NCI-H526 (cell line): ENCODE measurements at regions not wholly inside any gene's neighbourhood (a gene's known extent, or its start where the extent isn't known, plus 50 kb on each side); places are given as distances from the start of the nearest gene placed in this dataset.
"Not testable (repeated sequence)": the region's sequence is repeated elsewhere in the genome, so short reads cannot be mapped to it uniquely, and the experiment has no call there.

Experiments
- DNase-seq, 2 experiments: peaks; one replicate each; lab custom pipeline; 2025; lab: John Stamatoyannopoulos, UW

DNA sequence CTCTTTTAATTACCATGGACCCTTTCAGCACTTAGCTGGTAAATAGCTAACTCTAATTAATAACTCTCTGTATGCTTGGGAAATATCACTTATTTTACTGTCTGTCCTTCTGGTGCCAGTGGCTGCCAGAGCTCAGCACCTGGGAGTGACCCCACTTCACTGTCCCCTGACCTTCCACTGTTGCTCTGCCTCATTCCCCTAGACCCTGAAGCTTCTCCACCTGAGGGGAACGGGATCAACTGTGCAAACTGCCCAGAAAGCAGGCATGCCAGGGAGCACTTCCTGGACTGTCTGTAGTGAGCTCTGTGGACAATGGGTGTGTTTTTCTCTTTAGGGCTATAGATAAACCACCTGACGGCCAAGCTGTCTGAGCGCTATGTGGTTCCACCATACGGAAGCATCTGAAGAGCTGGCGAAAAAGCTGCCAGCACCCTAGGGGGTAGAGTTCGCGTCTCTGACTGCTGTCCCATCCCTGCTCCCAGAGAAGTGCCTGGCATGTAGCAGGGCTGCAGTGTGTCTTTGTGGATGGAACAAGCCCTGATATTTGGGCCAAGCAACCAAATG is 106.3 kb upstream of the FOXA2 start:
- DNase-seq = no peak

DNA sequence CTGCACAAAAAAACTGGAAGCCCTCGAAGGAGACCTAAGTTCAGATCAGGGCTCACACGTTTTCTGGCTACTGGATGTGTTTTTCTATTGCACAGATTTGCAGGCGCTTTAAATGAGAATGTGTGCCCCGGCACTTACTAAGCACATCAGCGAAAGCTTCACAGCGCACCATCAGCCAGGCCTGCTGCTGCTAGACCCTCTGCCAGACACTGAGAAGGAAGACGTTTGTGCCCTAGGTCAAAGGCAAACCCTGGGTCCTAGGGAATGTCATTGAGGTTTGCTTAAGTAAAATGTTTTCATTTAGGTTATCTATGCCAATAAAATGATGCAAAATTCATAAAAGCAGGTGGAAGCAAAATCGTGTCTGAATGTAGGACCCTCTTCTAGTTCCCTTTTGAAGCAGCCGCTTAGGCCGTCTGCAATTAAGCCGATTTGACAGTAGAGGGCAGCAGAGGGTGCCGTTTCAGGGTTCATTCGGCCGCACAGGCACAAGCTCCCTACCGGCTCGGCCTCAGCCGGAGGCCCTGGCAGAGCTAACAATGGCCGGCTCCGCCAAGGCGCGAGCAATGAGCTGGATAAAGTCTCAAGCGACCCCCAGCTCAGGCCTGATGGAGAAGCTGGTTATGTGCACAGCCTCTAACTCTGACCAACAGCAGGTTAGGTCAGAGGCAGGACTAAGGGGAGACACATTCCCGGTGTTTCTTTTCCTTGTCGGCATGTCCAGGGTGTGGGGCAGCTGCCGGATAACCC is 107.2 kb upstream of the FOXA2 start:
- DNase-seq = peak; percentile 26 to 87

DNA sequence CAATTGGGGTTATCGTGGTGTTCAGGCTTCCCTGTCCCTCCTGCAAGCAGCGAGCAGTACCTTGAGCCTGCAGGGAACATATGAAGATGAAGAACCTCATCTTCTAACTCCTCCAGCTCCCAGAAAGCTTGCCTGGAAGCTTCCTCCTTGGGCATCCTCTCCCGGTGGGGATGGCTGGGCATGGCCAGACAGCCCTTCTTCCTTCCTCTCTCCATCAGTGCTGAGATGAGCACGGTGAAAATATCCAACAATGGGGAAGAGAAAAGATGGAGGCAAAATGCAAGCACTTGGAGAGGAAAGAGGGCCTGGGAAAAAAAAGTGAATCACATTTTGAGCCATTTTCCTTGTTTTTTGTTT is 107.7 kb upstream of the FOXA2 start:
- no peak for DNase-seq

DNA sequence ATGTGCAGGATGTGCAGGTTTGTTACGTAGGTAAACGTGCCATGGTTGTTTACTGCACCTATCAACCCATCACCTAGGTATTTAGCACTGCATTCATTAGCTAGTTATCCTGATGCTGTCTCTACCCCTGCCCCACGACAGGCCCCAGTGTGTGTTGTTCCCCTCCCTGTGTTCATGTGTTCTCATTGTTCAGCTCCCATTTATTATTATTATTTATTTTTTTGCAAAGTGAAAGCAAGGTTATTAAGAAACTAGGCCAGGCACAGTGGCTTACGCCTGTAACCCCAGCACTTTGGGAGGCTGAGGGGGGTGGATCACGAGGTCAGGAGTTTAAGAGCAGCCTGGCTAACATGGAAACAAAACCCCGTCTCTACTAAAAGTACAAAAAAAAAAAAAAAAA is 108.2 kb upstream of the FOXA2 start:
- not testable (repeated sequence) for DNase-seq

DNA sequence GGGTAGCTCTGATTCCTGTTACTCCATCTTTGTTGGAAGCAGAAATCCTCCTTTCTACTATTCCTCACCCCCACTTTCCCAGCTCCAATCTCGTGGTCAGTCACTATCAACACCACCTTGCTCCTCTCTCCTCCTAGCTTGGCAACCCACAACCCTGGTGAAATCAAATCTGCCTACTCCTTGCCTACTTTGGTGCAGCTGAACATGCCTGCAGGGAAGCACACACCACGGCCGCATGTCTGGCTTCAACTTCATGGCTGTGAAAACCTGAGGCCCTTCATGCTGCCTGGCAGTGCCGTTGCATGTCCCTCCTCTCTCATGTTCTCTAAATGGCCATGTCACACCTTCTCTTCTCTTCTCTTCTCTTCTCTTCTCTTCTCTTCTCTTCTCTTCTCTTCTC is 112.4 kb upstream of the FOXA2 start:
- DNase-seq = no peak

DNA sequence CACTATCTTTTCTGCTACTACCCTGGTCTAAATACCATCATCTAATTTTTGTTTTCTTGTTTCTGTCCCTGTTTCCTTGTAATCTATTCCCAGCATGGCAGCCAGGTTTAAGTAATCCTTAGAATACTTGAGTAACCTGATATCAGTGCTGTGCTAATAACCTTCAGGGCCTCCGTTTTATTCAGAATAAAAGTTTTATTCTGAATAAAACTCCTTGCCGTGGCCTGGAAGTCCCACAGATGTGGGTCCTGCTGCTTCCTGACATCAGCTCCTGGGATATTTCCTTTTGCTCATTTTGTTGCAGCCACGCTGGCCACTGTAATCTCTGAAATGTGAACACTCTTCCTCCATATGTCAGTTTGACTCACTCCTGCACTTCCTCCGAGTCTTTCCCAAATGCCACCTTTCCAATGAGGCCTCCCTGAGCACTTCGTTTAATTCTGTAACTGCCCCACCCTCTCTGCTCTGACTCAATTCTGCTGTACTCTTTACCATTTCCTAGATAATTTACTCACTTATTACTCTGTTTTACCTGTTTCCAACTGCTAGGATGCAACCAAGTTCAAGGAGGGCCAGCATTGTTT is 114.0 kb upstream of the FOXA2 start:
- DNase-seq = no peak

DNA sequence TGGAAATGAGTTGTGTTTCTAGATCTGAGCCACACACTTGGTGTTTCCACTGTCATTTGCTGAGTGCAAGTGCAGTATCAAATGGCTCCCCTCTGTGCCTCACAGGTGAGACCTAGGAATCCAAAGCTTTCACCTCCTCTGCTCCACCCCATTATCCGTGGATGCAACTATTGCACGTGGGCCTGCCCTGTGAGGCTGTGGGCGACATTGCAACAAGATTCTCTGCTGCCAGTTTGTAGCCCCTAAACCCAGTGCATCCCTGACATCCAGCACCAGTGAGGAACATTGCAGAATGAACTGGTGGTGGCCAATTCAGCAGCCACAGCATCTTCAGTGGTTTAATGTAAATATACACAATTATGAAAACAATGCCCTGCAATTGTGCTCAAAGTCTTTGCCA is 115.0 kb upstream of the FOXA2 start:
- no peak for DNase-seq

DNA sequence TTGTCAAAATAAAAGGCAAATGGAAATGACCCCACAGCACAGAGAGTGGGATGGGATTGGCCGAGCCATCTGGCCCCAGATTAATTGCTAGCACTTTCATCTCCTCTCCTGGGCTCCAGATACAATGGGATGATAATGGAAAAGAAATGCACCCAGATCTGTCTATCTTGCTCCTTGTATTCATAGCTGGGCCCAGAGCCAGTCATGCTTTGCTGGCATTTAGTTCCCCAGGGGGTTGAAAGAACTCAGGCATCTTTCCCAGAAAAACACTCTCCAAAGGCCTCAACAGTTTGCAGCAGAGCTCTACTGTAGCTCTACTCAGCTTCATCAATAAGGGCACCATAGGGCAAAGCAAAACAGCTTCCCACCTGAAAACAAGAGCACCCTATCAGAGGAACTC is 116.0 kb upstream of the FOXA2 start:
- no peak for DNase-seq

DNA sequence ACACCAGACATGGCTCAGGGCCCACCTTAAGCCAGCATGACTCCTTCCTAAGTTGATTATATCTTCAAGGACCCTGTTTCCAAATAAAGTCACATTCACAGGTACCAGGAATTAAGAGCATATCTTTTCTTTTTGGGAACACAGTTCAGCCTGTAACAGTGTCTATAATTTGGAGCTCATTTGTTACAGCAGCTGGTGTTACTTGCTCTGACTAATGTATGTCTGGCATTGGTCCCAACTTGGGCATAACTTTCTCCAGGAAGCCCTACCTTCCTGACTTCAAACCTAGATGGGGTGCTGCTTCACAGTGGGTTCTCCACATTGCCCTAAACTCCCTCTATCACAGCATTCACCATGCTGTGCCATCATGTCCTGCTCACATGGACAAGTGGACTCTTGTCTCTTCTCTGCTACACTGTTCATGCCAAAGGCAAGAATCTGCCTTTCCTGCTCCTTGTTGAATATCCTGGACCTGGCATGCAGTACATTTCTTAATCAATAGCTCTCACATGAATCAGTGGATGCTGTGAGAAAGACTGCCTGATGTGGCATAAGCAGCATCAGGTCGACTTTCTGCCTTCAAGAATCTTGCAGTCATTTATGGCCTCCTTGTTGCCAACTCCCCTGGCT is 117.4 kb upstream of the FOXA2 start:
- DNase-seq = no peak

DNA sequence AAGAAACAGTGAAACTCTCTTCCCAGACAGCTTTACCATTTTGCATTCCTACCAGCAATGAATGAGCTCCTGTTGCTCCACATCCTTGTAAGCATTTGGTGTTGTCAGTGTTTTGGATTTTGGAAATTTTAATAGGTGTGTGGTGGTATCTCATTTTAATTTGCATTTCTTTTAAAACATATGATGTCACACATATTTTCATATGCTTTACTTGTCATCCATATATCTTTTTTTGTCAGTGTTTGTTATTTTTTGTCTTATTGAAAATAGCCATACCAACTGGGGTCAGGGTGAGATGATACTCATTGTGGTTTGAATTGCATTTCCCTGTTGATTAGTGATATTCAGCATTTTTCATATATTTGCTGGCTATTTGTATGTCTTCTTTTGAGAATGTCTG is 119.5 kb upstream of the FOXA2 start:
- DNase-seq = no peak

DNA sequence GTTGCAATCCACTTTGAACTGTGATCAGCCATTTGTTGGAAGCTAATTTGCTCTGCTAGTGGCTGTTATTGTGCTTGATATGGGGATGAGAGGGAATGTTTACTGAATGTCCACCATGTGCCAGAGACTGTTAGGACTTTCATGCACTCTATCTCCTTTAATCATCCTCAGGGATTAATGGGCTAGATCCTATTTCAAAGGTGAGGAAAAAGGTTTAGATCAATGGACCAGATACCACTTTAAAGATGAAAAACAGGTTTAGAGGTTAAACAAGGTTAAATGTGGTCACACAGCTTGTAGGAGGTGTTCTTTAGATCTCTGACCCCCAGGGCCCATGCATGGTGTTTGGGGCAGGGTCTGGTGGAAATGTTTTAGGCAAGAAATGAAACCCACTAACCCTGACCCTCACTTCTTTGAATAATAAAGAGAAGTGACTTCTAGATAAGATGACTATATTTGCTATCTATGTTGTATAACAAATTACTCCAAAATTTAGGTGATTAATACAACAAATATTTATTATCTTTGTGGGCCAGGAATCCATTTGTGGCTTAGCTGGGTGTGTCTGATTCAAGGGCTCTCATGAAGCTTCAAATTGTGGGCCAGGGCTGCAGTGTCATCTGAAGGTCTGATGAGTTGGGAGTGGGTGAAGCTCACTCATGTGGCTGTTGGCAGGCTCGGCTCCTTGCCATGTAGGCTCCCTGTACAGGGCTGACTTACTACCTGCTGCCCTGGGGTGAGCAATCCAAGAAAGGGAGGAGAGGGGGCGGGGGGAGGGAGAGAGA is 127.8 kb upstream of the FOXA2 start:
- no peak for DNase-seq

DNA sequence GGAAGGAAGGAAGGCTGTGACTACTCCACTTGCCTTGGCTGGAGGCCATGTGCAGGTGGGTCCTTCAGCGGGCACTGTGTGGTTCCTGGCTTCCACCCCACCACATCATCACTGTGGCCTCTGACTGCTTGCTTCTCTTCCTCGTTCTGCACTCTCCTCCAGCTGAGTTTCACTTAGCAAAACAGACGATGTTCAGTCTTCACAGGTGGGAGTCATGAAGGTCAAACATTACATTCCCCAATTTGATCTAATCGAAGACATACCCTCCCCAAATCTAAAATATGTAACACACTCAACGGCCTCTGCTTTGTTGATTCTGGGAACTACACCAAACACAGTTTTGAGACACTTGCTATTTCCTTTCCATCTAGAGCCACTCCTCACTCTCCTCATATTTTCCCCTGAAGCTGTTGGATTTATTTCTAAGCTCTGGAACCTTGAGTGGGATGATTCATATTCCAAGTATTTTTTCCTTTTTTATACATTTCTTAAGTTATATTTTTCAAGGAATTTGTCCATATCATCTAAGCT is 132.5 kb upstream of the FOXA2 start:
- DNase-seq = no peak

DNA sequence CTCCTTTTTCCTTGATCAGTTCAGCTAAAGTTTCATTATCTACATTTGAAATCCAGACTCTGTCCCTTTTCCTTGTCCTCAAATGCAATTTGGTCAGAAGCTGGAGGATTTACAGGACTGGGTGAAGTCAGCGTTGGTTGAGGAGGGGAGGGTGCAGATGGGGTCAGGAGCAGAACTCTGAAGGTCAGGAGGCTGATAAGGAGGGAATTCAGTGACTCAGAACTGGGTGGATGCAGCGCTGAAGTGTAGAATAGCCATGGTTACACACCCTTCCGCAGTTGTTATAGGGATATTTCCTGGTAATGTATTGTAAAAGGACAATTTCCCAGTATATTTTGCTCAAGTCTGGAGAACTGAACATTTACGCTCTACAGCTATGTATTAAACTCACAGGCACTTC is 133.1 kb upstream of the FOXA2 start:
- DNase-seq = no peak

DNA sequence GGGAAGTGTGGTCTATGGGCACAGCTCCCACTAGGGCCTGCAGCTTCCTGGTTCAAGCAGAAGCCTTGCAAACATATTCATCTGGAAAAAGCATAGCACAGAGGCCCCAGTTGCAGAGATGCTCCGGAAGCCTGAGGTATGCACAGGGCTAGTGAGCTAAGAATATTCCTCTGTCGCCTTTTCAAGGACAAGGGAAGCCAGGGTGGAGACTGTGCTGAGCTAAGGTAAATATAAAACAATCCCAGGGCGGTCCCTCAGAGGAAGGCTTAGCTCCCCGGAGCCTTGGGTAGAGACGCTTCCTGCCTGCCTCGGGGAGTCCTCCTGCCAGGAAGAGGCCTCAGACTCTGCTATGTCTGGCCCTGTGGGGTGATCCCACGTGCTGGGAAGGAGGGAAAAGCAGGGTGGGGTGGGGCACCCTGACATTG is 134.8 kb upstream of the FOXA2 start:
- no peak for DNase-seq

DNA sequence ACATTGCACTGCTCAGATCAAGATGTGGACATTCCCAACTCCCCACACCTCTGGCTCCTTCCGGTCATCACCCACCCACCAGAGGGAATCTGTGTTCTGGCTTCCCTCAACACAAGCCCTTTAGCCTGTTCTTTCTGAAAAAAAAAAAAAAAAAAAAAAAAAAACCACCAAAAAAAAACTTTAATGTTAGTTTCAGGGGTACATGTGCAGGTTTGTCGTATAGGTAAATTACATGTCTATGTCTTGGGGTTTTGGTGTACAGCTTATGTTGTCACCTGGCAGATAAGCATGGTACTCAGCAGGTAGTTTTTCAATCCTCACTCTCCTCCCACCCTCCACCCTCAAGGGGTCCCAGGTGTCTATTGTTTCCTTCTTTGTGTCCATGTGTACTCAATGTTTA is 135.8 kb upstream of the FOXA2 start:
- no peak for DNase-seq

DNA sequence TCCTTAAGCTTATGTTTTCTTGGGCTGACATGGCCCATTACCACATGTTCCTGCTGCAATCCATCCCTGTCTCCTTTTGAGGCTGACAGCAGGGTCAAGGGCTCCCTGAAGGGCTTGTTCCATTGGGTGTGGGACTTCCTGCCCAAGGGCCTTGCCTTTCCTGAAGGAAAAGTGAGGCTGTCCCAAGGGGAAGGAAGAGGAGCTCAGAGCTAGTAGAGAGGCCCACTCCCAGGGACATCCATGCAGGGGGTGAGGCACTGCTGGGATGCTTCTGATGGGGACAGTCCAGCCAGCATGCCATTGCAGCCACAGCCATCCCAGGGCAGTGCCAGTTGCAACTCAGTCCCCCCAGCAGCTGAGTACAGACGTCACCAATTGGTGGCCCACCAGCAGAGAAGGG is 138.4 kb upstream of the FOXA2 start:
- no peak for DNase-seq

DNA sequence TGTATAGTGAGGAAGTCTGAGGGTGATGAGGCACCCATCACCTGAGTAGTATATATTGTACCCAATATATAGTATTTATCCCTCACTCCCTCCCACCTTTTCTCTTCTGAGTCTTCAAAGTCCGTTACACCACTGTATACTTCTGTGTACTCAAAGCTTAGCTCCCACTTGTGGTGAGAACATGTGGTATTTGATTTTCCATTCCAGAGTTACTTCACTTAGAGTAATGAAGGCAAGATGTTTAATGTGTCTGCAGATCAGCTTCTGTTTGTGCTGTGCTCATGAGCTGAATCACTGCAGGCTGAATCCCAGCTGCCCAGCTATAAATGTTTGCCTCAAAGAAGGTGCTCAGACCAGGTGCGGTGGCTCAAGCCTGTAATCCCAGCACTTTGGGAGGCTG is 139.3 kb upstream of the FOXA2 start:
- no peak for DNase-seq

DNA sequence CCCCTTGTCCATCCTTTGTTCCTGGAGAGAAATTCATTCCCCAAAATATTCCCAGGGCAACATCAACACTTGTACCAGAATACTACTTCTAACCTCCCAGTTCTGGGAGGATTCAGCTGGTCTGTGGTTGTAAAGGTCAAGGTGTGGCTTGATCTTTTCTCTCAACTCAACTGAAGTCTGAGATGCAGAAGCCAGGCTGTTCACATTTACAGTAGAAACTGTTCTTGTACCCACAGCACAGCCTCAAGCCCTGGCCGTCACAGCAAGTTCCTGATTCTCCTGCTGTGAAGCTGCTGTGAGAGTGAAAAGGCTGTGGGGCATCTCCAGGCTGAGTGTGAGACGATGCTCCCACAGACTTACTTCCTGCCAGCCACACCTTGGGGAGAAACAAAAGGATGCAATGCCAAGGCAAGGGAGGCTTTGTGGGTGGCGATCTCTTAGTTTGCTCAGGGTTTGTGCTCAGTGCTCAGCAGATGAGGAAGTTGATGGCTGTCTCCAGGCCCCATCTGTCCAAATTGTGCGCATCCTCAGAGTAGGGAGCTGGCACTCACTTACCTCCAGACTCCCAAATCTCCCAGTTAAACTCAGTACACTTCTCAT is 143.9 kb upstream of the FOXA2 start:
- no peak for DNase-seq

DNA sequence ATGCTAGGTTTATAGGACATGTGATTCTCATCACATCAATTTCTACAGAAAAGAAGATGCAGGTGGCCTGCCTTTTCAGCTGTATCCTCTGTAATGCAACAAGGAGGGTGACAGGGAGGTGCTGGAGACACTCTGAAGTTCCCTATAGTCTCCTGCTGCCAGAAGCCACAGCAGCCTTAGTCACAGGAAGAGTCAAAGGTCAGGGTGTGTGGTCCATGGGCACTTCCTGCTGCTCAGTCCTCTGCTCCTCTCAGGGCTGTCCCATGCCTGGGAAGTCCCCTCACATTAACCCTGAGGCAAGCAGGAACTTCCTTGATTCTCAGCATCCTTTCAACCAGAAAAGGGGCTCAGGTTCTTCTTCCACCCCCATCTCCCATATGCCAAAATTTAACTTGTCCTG is 144.8 kb upstream of the FOXA2 start:
- no peak for DNase-seq

DNA sequence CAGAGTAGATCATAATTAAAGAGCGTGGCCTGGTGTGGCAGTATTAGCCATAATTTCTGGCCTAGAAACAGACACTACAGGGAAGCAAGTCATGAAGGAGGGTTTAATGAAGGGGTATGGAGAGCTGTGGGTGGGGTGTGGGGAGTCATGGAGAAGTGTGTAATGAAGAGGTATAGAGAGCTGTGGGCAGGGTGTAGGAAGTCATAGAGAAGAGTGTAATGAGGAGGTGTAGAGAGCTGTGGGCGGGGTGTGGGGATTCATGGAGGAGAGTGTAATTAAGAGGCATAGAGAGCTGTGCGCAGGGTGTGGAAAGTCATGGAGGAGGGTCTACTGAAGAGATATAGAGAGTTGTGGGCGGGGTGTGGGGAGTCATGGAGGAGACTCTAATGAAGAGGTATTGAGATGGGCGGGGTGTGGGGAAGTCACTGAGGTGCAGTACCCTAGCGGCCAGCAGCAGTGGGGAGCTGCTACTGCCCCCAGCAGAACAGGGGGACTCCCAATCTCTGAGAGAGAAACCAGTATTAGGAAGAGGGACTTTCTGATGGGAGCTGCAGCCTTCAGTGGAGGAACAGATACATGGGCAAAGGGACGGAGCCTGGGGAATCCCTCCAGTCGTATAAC is 145.4 kb upstream of the FOXA2 start:
- no peak for DNase-seq

DNA sequence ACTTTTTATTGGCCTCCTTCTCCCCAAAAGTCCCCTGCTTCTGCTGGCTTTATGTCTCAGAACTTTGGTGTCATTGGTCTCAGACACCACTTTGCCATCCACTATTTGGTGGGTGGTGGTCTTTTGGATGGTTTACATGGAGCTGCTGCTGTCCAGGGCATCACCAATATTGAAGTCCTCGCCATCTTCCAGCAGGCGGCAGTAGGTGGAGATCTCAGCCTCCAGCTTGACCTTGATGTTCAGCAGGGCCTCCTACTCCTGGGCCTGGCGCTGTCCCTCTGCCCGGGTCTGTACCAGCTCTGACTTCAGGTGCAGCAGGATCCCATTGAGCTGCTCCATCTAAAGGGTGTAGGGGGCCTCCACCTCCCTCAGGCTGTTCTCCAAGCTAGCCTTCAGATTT is 148.4 kb upstream of the FOXA2 start:
- DNase-seq = peak in 1 of 2 experiments; percentile 4
